HCT116 (cell line): ENCODE measurements at regions not wholly inside any gene's neighbourhood (a gene's known extent, or its start where the extent isn't known, plus 50 kb on each side); places are given as distances from the start of the nearest gene placed in this dataset.

ENCODE experiments used
- ATAC-seq: fragments of 200-7000 bp; cut with Tn5 transposase; 2 replicates; pipeline ENCODE4 v1.9.1; 2020; ENCODE audit warnings: mild to moderate bottlenecking, moderate library complexity
- BruUV-seq: library from RNA; stranded (reverse); fragments of 400-500 nt; replicated peaks from 2 replicates; lab custom pipeline; 2021; lab: Mats Ljungman, UMichigan
- CTCF ChIA-PET: fragments of 300-600 bp; sonication (Branson Sonifier 250); formaldehyde crosslinking; loops from one replicate; lab custom pipeline; 2021; ENCODE audit warnings: antibody characterized with exemption; lab: Charles Lee
- POLR2A ChIA-PET: fragments of 300-600, 350-600 bp; sonication (Branson Sonifier 250); formaldehyde crosslinking; loops from one replicate; lab custom pipeline; 2021; ENCODE audit warnings: antibody characterized with exemption; lab: Charles Lee
- RAD21 ChIA-PET, 2 experiments: fragments of 300-600 bp; sonication (Branson Sonifier 250); formaldehyde crosslinking; loops; one replicate each; lab custom pipeline; 2023; ENCODE audit warnings: low total read pairs in 2 of 2; ENCODE audit not compliant: uncharacterized antibody in 2 of 2, unreplicated experiment in 2 of 2, low non-redundant PET in 1 of 2; lab: Charles Lee
- DNase-seq: peaks from one replicate; pipeline ENCODE4 v3.0.0-alpha.2; 2010; ENCODE audit warnings: low read depth, low spot score
- H2AFZ ChIP-seq: fragments of 200-600 bp; shearing (Covaris generic), sonication (generic); 2 replicates; pipeline ENCODE4 v1.6.1; 2017; ENCODE audit warnings: low read depth, mixed run types, mixed read lengths, antibody characterized with exemption, low read length; ENCODE audit not compliant: poor library complexity, severe bottlenecking
- H3K27ac ChIP-seq: 2 replicates; pipeline ENCODE4 v1.5.1; 2012; ENCODE audit warnings: low read depth, low read length
- H3K27me3 ChIP-seq: fragments of 200-600 bp; sonication (generic); 2 replicates; pipeline ENCODE4 v1.6.1; 2016; ENCODE audit warnings: mixed run types, low read length, mixed read lengths; ENCODE audit not compliant: insufficient read depth
- H3K36me3 ChIP-seq, 2 experiments: fragments of 200-500 bp in 1 of 2; fragments of 200-600 bp in 1 of 2; sonication (Bioruptor generic) in 1 of 2; sonication (generic) in 1 of 2; 2 replicates each; pipeline versions ENCODE4 v1.5.1 to v1.6.1; 2014 to 2016; ENCODE audit warnings: low read length in 2 of 2, inconsistent platforms in 1 of 2, mixed read lengths in 1 of 2, mixed run types in 1 of 2; ENCODE audit not compliant: insufficient read depth in 2 of 2, control insufficient read depth in 1 of 2
- H3K4me1 ChIP-seq, 2 experiments: fragments of 200-600 bp in 1 of 2; sonication (generic) in 1 of 2; 2 replicates each; pipeline versions ENCODE4 v1.5.1 to v1.6.1; 2012 to 2017; ENCODE audit warnings: low read length in 2 of 2, inconsistent platforms in 1 of 2, mild to moderate bottlenecking in 1 of 2, mixed read lengths in 1 of 2, mixed run types in 1 of 2, moderate library complexity in 1 of 2; ENCODE audit not compliant: insufficient read depth in 2 of 2, control insufficient read depth in 1 of 2
- H3K4me2 ChIP-seq: fragments of 200-600 bp; sonication (generic); 2 replicates; pipeline ENCODE4 v1.6.1; 2017; ENCODE audit warnings: mixed run types, low read length, mixed read lengths
- H3K4me3 ChIP-seq, 2 experiments: fragments of 200-600 bp in 1 of 2; sonication (generic) in 1 of 2; replicated peaks in 1 of 2; 2 replicates each; pipeline ENCODE4 v1.5.1; 2011 to 2016; ENCODE audit warnings: low read length in 2 of 2, control low read depth in 1 of 2, low read depth in 1 of 2, mild to moderate bottlenecking in 1 of 2, mixed read lengths in 1 of 2, mixed run types in 1 of 2
- H3K79me2 ChIP-seq: fragments of 200-600 bp; sonication (generic); 2 replicates; pipeline ENCODE4 v1.6.1; 2017; ENCODE audit warnings: mild to moderate bottlenecking, mixed run types, low read length, moderate library complexity, mixed read lengths; ENCODE audit not compliant: insufficient read depth
- H3K9ac ChIP-seq: fragments of 200-600 bp; sonication (generic); 2 replicates; pipeline ENCODE4 v1.6.1; 2016; ENCODE audit warnings: low read length, mixed read lengths
- H3K9me2 ChIP-seq: fragments of 200-600 bp; sonication (generic), shearing (Covaris generic); 2 replicates; pipeline ENCODE4 v1.6.1; 2017; ENCODE audit warnings: mixed run types, mild to moderate bottlenecking, moderate library complexity; ENCODE audit not compliant: insufficient read depth
- H3K9me3 ChIP-seq, 2 experiments: fragments of 200-500 bp in 1 of 2; fragments of 200-600 bp in 1 of 2; sonication (Bioruptor generic) in 1 of 2; sonication (generic) in 1 of 2; 2 replicates each; pipeline ENCODE4 v1.6.1; 2014 to 2017; ENCODE audit warnings: low read length in 2 of 2, mixed read lengths in 2 of 2, inconsistent platforms in 1 of 2, low read depth in 1 of 2, mild to moderate bottlenecking in 1 of 2, mixed run types in 1 of 2, moderate library complexity in 1 of 2; ENCODE audit not compliant: control insufficient read depth in 1 of 2, insufficient read depth in 1 of 2
- H4K20me1 ChIP-seq: fragments of 200-600 bp; sonication (generic), shearing (Covaris generic); 2 replicates; pipeline ENCODE4 v1.6.1; 2017; ENCODE audit warnings: mixed run types, mild to moderate bottlenecking, moderate library complexity; ENCODE audit not compliant: insufficient read depth
- CBX3 ChIP-seq: IDR thresholded peaks from 2 replicates; pipeline ENCODE4 v1.6.1; 2012; ENCODE audit warnings: low read depth
- CEBPB ChIP-seq: IDR thresholded peaks from 2 replicates; pipeline ENCODE4 v1.6.1; 2012; ENCODE audit warnings: low read depth
- ELF1 ChIP-seq: IDR thresholded peaks from 2 replicates; pipeline ENCODE4 v1.6.1; 2012; ENCODE audit warnings: low read depth, borderline replicate concordance
- EZH2phosphoT487 ChIP-seq: fragments of 200-600 bp; IDR thresholded peaks from 2 replicates; pipeline ENCODE4 v1.6.1; 2018; ENCODE audit warnings: antibody characterized with exemption, borderline replicate concordance
- JUND ChIP-seq: IDR thresholded peaks from 2 replicates; pipeline ENCODE4 v1.6.1; 2012
- MAX ChIP-seq: IDR thresholded peaks from 2 replicates; pipeline ENCODE4 v1.6.1; 2012
- POLR2AphosphoS5 ChIP-seq: IDR thresholded peaks from 2 replicates; pipeline ENCODE4 v1.6.1; 2011; ENCODE audit warnings: mild to moderate bottlenecking, low read depth, low read length, moderate library complexity
- SIN3A ChIP-seq: IDR thresholded peaks from 2 replicates; pipeline ENCODE4 v1.6.1; 2012; ENCODE audit warnings: low read depth
- SP1 ChIP-seq: IDR thresholded peaks from 2 replicates; pipeline ENCODE4 v1.6.1; 2012; ENCODE audit warnings: low read depth
- TCF7L2 ChIP-seq: IDR thresholded peaks from 2 replicates; pipeline ENCODE4 v1.7.0; 2011; ENCODE audit warnings: borderline replicate concordance, inconsistent platforms; ENCODE audit not compliant: insufficient read depth, insufficient read length; ENCODE audit errors: extremely low read depth
- YY1 ChIP-seq: IDR thresholded peaks from 2 replicates; pipeline ENCODE4 v1.6.1; 2011; ENCODE audit warnings: low read length, low read depth, moderate library complexity, mild to moderate bottlenecking; ENCODE audit not compliant: insufficient replicate concordance; ENCODE audit errors: extremely low read depth
- intact Hi-C: fragments of 100-400 bp; cut with micrococcal nuclease; formaldehyde crosslinking; loops from 2 replicates; pipeline ENCODE4 v1.10.0; 2022

- ChIA-PET RAD21 (no interaction called here), CTCF (no interaction called here), POLR2A (no interaction called here)
- Histone ChIP-seq H3K9ac (no peak overlapping the region), H3K9me3 (peaks cover 11 to 42% of the 10 kb centered on the region in 2 experiments; a peak in 2 of 4 replicates), H3K9me2 (no peaks in the 10 kb centered on the region), H3K79me2 (no peaks in the 10 kb centered on the region), H3K27me3 (no peaks in the 10 kb centered on the region), H3K36me3 (no peaks in the 10 kb centered on the region), H3K4me1 (no peaks in the 10 kb centered on the region), H3K27ac (no peak overlapping the region), H3K4me2 (no peak overlapping the region), H3K4me3 (no peak overlapping the region), H4K20me1 (no peaks in the 10 kb centered on the region), H2AFZ (no peak overlapping the region)
- intact Hi-C loops = no loop called here
- no TSS peak for BruUV-seq
- no peak for ATAC-seq
- no peak for DNase-seq
- TF ChIP-seq CEBPB (no peak), JUND (no peak), CBX3 (no peak), ELF1 (no peak), YY1 (no peak), SP1 (no peak), EZH2phosphoT487 (no peak)
Observed at GRCh38 chr21:27366036-27366435, 399.1 kb upstream of the ADAMTS5 start.

- intact Hi-C loops = no loop called here
- TF ChIP-seq MAX (no peak), CEBPB (no peak), SIN3A (no peak), TCF7L2 (no peak), POLR2AphosphoS5 (no peak)
Observed at GRCh38 chr21:27365394-27365793, 398.5 kb upstream of the ADAMTS5 start.

More at GRCh38 chr21:27365394-27365793, 398.5 kb upstream of the ADAMTS5 start:
- DNase-seq (no peak), ATAC-seq (no peak)
- H3K27ac ChIP-seq = no peak overlapping the region
- peaks cover 9 to 39% of the 10 kb centered on the region in 2 experiments; a peak in 2 of 4 replicates for H3K9me3 ChIP-seq
- H3K36me3 ChIP-seq = no peaks in the 10 kb centered on the region
- no peaks in the 10 kb centered on the region for H3K9me2 ChIP-seq
- CTCF ChIA-PET = no interaction called here
- no peak overlapping the region for H2AFZ ChIP-seq
- POLR2A ChIA-PET = no interaction called here
- H3K79me2 ChIP-seq = no peaks in the 10 kb centered on the region
- no peak overlapping the region for H3K4me2 ChIP-seq
- no peaks in the 10 kb centered on the region for H3K27me3 ChIP-seq
- BruUV-seq = no TSS peak
- RAD21 ChIA-PET = no interaction called here
- H3K4me3 ChIP-seq = no peak overlapping the region
- no peaks in the 10 kb centered on the region for H3K4me1 ChIP-seq
- no peak overlapping the region for H3K9ac ChIP-seq
- no peaks in the 10 kb centered on the region for H4K20me1 ChIP-seq
